Hematopoietic multipotent progenitor cell treated with erythropoietin and hydrocortisone succinate and interleukin-3 and kit ligand, for 8 days (in vitro differentiated cells): ENCODE measurements at regions not wholly inside any gene's neighbourhood (a gene's known extent, or its start where the extent isn't known, plus 50 kb on each side); places are given as distances from the start of the nearest gene placed in this dataset.

Experiments used
- DNase-seq: peaks from one replicate; pipeline ENCODE4 v3.0.0-alpha.2; 2015

DNA sequence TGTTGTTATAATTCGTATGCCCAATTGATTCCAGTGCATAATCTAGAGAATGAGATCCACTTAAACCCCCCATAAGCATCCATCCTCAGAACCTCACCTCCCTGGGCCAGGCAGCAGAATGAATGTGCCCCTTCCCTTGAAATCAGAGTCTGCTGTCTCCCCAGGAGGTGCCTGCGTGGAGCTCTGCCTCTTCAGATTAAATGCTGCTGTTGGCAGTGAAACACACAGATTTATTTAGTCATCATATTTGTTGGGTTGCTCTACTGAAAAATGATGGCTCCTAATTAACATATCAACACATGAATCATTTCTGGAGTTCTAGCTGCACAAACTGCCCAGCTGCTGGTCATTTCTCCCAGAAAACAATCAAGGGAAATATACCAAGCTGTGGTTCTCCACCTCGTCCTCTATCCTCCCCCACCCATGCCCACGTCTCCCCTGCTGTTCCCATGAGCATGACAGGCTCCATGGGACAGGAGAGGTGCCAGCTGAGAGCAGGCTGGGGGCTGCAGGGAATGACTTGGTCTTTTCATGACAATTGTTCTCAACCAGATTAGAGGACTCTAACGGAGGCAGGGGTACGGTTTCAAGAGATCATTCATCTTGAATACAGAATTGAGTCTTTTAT is 633.1 kb downstream of the CDH26 start:
- DNase-seq: no peak

DNA sequence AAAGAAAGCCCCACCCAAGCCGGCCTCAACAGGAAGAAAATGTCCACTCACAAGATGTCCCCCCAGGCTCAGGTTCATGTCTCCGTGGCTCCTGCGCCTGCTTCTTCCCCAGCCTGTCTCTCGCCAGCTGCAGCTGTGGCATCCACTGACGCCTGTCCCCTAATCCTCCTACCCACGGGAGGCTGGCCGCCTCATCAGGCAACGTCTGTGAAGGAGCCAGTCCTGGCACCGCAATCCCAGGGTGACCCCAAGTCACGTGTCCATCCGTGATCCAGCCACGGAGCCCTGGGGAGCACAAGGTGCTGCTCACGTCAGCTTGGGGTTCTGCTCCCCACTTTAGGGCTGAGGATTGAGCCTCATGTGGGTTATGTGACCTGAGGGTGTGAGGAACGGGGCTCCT is 640.3 kb downstream of the CDH26 start:
- no peak for DNase-seq

DNA sequence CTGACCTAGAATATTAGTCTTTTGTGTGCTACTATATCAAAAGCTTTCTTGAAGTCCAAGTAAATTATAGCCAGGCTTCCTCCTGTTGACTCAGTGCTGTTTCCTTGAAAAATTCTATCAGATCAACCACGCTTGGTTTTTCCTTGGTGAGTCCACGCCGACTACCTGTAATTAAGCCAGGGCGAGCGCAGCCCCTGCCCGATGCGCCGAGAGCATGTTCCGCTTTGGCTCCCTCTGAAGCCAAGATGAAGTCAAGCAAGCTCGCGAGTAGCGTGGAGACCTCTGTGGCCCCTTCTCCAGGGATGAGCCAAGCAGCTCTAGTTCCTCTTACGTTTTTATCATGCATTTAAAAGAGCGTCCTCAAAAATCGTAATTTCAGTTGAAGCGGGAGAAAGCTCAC is 641.2 kb downstream of the CDH26 start:
- no peak for DNase-seq

DNA sequence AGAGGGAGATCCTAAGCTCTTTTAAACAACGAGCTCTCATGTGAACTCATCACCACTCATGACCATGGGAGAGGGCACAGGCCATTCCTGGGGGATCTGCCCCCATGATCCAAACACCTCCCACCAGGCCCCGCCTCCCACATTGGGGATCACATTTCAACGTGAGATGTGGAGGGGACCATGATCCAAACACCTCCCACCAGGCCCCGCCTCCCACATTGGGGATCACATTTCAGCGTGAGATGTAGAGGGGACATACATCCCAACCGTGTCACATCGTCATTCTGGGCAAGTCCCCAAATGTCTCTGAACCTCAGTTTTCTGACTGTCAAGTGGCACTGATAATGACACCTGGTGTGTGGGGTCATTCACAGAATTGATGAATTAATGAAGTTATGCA is 641.8 kb downstream of the CDH26 start:
- no peak for DNase-seq

DNA sequence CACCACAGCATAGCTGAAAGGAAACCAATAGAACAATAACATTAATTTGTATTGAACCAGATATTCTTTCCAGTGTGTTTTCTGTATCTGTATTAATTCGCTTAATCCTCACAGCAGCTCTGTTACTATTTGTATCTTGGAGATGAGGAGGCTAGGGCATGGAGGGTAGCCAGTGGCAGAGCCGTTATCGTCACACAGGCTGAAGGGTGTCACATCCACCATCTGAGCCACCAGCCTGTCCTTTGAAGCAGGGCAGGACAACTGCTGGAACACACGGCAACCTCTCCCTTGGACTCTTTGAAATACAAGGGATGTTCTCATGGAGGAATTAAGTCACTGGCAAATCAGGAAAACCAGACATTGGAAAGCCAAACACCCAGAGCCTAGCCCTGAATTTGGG is 628.0 kb upstream of the CDH4 start:
- no peak for DNase-seq

DNA sequence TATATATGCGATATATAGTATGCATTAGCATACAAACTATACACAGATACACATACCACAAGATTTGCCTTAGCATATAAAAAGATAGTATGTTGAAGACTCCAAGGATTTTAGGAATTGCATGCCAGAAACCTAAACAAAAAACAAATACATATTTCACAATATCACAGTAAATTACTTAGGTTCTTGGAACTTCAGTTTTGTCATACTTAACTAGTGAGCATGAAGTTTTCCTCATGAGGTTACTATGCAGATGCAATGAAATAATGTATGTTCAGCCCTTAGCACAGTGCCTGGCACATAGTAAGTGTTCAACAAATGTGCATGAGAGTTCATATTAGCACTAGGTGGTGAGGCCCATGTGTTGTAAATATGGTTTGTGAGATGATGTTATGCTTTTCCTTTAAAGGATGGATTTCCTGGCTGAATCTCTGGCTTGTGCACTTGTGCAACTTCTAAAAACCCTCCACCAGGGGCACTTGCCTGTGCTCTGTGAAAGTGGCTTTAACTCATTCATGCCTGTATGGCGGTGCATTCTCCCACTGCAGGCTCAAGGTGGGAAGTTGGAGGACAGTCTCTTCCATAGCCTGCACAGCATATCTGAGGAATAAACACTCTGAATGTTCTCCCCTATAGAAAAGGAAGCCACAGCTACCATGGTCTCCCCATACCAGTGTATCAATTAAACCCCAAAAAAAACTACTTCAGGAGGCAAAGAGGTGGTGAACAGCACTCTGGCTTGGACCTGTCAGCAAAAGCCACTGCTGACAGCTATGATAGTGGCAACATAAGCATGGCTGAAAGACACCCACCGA is 624.1 kb upstream of the CDH4 start:
- DNase-seq: no peak

DNA sequence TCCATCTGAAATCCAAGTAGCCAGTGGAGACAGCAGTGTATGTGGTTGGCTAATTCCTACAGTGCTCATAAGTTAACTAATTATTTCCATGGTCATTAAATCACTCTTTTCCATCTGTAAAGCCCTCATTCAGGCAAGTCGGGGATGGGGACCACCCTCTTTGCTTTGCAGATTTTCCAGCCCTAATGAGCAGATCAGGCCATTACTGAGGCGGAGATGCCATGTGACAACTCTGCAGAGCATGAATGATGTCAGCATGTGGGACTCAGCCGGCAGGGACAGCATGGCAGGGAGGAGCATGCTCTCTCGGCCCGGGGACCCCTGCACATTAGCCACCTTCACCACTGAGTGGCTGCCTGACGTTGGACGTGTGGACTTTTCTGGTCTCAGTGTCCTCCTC is 623.3 kb upstream of the CDH4 start:
- no peak for DNase-seq

DNA sequence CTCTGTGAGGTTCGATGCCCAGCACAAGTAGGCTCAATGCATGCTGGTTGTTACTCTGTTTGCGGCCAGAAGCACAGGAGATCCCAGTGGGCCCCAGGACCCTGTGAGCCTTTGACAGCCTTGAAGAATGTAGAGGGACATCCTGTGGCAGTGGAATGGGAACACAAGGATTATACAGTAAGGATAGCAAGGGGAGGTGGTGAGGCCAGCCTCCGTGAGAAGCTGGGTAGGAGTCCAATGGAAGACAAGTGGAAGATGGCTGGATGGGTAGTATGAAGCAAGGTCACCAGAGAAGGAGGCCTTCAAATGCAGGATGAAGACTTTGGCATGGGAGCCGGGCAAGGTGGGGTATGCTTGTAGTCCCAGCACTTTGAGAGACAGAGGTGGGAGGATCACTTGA is 622.9 kb upstream of the CDH4 start:
- no peak for DNase-seq

DNA sequence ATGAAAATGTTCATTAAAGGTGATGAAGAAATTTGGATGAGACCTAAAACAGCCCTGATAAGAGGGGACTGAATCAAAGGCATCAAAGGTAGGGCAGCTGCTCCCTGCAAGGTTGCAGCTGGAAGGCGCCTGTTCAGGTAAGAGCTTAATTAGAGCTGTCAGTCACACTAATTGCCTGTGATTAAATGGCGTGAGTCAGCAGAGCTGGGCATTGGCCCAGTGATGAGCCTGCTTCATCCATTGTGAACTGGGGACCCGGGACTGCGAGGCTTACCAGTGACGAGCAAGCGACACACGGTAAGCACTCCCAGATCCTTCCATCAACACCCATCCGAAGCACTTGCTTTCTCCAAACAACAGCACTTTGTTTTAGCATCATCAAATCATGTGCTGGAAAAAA is 621.5 kb upstream of the CDH4 start:
- DNase-seq: no peak

DNA sequence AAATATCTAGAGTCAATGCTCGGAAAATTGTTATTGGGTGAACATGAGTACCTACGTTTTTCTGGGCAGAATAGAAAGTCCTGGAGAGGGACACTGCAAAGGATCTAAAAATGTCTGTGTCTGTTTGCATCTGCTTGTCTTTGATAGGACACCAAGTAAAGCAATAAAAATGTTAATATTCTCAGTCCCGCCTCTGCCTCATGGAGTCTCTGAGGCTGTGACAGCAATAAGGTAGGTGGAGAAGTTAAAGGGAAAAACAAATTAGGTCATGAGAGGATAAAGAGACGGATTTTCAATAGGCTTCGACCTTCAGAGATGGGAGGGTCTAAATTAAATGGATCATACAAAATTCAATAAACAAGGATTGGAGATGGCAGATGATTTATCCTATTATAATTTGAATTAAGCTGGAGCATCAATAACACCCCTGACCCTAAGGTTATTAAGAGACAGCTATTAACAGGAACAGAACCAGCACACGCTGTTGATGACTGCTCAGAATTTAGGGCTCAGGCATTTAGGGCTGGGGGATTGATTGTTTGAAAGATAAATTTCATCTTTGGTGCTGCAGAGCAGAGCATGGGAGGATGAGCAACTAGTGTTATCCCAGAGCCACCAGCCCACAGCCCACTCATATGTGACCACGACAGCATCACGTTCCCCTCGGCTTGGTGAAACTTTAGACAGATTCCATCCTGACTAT is 620.3 kb upstream of the CDH4 start:
- no peak for DNase-seq

DNA sequence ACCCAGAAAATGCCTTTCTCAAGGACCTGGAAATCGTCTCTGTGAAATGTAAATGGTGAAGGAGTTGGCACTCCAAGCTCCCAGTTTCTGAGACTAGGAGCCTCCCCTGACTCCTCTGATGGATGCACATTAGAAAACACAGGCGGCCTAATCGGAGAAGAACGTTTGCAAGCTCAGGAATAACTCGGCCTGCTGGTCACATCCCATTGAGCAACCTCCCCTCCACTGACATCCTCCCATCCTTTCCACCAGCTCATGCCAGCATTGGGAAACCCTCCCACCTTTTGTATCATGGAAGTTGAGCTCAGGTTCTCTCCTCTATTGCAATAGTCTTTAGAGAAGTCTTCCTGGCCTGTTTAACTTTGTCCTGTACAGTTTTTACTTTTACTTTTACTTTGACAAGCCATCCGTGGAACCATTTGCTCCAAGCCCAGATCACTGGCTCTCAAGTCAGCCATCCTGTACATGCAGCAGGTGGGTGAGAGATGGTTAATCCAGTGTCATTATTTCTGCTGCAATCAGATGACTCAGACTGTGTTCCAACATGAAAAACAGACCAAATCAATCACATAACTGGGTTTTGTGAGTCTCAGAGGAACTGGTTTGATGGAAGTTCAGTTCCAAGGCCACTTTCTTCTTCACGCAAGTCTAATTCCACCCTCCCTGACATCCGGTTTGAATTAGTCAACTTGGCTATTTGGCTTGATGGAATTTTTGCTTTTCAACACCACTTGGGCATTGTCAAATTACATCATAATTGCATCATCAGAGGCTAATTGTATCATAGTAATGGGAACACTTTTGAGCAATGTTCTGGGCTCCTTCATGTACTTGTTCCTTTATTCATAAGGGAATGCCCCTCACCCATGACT is 619.4 kb upstream of the CDH4 start:
- no peak for DNase-seq

DNA sequence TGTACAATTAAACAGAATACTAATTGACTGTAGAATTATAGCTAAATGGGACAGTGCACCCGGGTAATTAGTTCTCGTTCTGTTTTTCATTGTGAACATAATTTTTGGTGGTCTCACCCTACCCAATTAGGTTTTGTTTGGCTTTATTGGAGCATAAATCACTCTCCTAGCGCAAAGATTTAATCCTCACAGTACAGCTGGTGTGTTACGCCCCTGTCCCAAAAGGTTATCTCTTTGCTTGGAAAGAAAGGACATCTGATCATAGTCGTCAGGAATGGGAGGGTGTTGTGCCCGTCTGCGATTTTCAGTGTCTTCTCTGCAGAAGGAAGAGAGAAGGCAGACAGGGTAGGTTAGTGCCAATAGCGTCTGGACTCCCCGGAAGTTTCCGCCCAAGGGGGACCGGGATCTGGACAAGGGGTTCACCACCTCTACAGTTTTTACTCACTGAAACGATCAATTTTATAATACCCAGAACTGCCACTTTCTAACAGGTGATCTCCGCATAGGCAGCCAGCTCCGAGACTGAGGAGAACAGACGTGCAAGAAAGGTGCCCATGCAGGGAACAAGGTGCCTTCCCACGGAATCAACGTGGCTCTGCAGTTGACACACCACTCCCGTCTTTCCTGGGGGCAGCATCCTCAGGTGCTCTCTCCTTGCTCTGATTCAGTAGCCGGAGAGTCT is 617.4 kb upstream of the CDH4 start:
- no peak for DNase-seq

DNA sequence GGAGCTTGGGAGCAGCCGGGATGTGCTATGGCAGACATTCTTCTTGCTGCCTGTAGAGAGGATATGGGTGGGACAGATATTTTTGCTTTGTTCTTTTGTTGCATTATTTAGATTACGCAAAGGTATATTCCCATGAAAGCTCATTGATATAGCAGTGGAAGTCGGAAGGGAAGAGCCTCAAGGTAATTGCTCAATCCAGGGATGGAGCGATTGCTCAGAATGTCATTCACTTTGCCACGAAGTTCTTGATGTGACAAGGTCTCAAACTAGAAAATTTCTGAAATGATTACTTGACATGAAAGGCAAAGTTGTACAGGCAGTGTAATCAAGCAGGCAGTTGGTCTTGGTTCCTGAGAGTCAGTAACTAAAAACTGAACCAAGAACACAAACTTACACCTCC is 615.6 kb upstream of the CDH4 start:
- no peak for DNase-seq

DNA sequence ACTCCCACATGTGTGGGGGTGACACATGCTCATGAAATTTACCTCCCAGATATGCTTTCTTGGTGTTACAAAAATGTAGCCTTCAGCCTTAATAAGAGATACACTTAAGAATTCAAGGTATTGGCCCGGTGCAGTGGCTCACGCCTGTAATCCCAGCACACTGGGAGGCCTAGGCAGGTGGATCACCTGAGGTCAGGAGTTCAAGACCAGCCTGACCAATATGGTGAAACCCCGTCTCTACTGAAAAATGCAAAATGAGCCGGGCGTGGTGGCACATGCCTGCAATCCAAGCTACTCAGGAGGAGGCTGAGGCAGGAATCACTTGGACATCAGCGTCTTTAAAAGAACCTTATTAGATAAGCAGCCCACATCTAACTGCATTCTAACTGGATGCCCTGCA is 614.3 kb upstream of the CDH4 start:
- no peak for DNase-seq

DNA sequence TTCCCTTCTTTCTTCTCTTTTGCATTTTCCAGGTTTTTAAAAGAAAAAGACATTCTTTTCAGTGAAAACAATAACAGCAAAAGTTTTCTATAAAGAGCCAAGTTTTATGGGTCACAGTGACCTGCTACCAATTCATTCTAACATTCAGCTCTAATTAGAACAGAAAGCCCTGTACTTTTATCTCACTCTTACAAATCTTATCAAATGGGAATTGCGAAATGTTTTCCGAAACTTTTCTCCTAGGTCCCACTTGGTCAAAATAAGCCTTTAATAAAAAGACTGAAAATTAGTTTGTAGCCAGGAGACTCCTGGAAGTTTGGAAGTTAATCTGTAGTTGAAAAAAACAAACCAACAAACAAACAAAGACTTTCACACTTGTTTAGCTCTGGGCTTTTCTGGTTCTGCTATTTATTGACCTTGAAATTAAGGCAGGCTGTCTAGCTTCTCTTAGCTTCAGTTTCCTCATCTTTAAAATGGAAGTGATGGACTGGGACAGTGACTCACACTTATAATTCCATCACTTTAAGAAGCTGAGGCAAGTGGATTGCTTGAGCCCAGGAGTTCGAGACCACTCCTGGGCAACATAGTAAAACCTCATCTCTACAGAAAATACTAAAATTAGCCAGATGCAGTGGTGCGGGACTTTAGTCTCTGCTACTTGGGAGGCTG is 613.5 kb upstream of the CDH4 start:
- no peak for DNase-seq

DNA sequence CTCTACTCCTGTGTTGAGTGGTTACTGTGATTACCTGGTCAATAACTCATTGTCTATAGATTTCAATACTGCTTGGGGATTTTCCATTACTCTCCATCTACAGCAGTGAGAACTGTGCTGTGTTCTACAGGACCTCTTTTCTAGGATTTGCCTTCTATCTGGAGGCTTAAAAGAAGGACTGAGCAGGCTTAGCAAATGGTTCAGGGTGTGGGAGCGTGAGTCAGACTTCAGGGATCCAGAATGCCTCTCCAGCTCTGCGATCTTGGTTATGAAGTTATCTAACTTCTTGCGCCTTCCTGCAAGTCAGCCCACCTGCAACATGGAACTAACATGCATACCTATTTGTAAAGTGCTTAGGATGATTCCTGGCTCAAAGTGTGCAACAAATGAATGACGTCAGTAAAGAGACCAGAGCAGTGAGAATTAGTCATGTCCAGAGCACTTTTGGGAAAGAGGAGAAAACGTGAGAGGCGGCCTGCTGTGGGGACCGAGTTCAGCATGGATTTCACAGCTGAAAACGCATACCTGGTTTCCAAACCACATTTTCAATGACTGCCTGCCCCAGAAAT is 610.1 kb upstream of the CDH4 start:
- DNase-seq: no peak

DNA sequence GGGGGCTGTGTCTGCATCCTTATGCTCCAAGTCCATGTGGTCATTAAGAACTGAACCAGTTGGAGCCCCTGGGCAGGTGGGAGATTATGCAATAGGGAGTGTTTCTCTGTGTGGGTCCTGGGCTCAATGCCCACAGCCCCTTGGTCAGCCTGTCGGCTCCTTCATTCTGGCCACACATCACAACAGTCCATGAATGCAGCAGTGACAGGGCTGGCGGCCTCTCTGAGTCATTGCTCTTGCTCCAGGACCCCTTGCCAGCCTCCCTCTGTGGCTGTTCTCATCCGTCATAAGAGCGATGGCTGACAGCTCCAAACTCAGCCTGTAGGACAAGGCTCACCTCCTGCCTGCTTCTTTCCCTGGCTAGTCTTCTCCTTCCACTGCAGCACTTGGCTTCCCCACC is 609.5 kb upstream of the CDH4 start:
- no peak for DNase-seq

DNA sequence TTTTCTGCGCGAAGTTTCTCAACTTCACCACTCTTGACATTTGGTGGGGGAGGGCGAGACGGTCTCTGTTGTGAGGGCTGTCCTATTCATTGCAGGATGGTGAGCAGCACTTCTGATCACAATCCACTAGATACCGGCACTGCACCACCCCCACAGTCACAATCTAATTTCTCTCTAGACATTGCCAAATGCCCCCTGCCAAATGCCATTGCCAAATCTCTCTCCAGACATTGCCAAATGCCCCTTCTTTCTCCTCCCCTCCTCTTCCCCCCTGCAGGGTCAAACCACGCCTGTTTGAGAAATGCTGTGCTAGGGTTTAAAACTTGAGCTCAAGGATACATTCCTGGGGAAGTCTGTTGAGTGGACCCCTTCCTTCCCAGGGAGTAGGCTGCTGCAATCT is 603.5 kb upstream of the CDH4 start:
- no peak for DNase-seq

DNA sequence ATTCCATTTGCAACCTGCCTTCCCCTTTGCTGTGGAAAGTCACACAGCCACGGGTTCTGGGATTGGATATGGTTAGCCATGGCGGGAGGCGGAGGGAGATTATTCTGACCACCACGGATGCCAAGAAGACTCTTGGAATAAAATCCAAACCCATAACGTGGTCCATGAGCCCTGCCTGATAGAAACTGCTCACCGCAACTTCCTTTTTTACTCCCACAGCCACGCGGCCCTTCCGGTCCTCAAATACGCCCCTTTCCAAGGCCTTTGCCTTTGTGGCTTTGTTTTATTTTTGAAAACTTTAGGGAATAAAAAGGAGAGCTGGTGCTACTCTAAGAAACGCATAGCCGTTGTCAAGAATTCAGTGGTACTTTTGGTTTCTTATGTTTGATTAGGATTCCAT is 602.5 kb upstream of the CDH4 start:
- no peak for DNase-seq

DNA sequence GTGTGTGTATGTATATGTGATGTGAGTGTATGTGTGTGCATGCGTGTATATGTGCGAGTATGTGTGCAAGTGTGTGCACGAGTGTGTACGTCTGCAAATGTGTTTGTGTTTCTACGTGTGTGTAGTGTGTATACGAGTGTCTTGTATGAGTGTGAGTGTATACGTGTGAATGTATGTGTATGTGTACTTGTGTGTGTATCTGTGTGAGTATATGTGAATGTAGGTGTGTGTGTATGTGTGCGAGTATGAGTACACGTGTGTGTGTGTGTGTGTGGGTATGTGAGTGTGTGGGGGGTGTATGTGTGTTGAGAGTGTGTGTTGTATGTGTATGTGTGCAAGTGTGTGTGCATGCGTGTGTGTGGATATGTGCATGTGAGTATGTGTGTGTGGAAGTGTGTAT is 602.0 kb upstream of the CDH4 start:
- DNase-seq: no peak

DNA sequence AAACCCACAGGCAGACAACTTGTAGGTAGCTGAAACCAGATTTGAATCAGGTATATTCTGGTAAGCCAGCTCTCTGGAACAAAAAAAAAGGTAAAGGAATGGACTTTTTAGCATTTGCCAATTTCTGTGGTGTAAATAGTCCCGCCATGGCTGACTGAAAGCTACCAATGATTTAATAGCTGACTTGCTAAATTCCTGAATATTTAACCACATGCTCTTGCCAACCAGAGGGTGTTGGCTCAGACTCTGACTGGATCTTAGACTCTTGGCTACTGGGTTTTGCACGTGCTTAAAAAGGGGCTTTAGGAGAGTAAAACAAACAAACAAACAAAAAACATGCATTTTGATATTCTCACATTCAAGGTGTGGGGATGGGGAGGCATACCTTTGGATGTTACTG is 600.0 kb upstream of the CDH4 start:
- DNase-seq: no peak

DNA sequence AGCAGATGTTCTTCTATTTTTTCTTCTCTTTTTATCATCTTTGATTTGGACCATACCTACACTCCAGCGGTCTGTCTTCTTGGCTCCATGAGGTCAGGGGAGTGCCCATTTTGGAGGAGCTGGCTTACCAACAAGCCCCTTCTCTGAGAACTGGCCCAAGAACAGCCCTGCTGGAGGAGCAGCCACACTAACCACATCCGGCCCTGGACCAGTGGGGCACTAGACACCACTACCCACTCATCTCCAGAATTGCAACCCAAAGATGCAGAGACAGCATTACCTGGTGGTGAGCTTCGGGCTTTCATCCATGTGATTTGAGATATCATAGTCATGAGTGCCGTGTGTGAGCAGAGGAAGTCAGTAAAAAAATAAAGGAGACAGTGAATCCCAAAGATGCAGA is 599.4 kb upstream of the CDH4 start:
- DNase-seq: no peak
